ENCODE measurements at regions not wholly inside any gene's neighbourhood (a gene's known extent, or its start where the extent isn't known, plus 50 kb on each side); places are given as distances from the start of the nearest gene placed in this dataset.

GRCh38 chr3:159839561-159840379, 148.9 kb upstream of the IL12A start, which contains the start of gene SCHIP1:
- no peak for TF ChIP-seq CTCF (conservative IDR thresholded peaks at IDR 0.05; ENCODE audit: low read length)
- TF ChIP-seq EZH2phosphoT487 (IDR thresholded peaks at IDR 0.05; ENCODE audit: borderline replicate concordance, low read depth, low read length): no peak

Data from OCI-LY7 (cell line).